DND-41 (cell line): ENCODE measurements at regions not wholly inside any gene's neighbourhood (a gene's known extent, or its start where the extent isn't known, plus 50 kb on each side); places are given as distances from the start of the nearest gene placed in this dataset.

ENCODE experiments used
- ATAC-seq: fragments of 200-7000 bp; cut with Tn5 transposase; 3 replicates; pipeline ENCODE4 v1.9.1; 2021; ENCODE audit warnings: low read depth; ENCODE audit not compliant: insufficient read depth
- DNase-seq: peaks from one replicate; pipeline ENCODE4 v3.0.0-alpha.2; 2020
- H2AFZ ChIP-seq: 2 replicates; pipeline ENCODE4 v1.6.0; 2012; ENCODE audit warnings: low read depth, low read length
- H3K27ac ChIP-seq: 2 replicates; pipeline ENCODE4 v1.5.1; 2012; ENCODE audit warnings: low read length, inconsistent platforms
- H3K27me3 ChIP-seq: fragments of 200-600 bp; sonication (generic); 2 replicates; pipeline ENCODE4 v1.6.0; 2012; ENCODE audit warnings: low read length, mild to moderate bottlenecking, inconsistent platforms; ENCODE audit not compliant: insufficient read depth, poor library complexity
- H3K36me3 ChIP-seq: 2 replicates; pipeline ENCODE4 v1.5.1; 2012; ENCODE audit warnings: low read length, inconsistent platforms; ENCODE audit not compliant: insufficient read depth
- H3K4me1 ChIP-seq: 2 replicates; pipeline ENCODE4 v1.5.1; 2012; ENCODE audit warnings: mild to moderate bottlenecking, low read length; ENCODE audit not compliant: insufficient read depth
- H3K4me2 ChIP-seq: 2 replicates; pipeline ENCODE4 v1.6.0; 2012; ENCODE audit warnings: mild to moderate bottlenecking, moderate library complexity, low read length, inconsistent platforms; ENCODE audit not compliant: insufficient read depth
- H3K4me3 ChIP-seq, 2 experiments: fragments of 200-600 bp in 1 of 2; shearing (Covaris generic) in 1 of 2; 2 replicates each; pipeline ENCODE4 v1.5.1; 2012 to 2016; ENCODE audit warnings: inconsistent platforms in 2 of 2, low read length in 2 of 2, mild to moderate bottlenecking in 2 of 2, low read depth in 1 of 2, moderate library complexity in 1 of 2
- H3K79me2 ChIP-seq: 2 replicates; pipeline ENCODE4 v1.6.0; 2012; ENCODE audit warnings: low read length, inconsistent platforms; ENCODE audit not compliant: insufficient read depth
- H3K9ac ChIP-seq: 2 replicates; pipeline ENCODE4 v1.6.0; 2012; ENCODE audit warnings: low read depth, mild to moderate bottlenecking, inconsistent platforms, low read length, moderate library complexity
- H3K9me3 ChIP-seq: 2 replicates; pipeline ENCODE4 v1.5.1; 2012; ENCODE audit warnings: low read length, moderate library complexity, mild to moderate bottlenecking, inconsistent platforms; ENCODE audit not compliant: insufficient read depth, severe bottlenecking
- H4K20me1 ChIP-seq: 2 replicates; pipeline ENCODE4 v1.6.0; 2012; ENCODE audit warnings: low read length; ENCODE audit not compliant: insufficient read depth
- CTCF ChIP-seq: IDR thresholded peaks from 2 replicates; pipeline ENCODE4 v1.5.1; 2012; ENCODE audit warnings: borderline replicate concordance, low read length, moderate library complexity, mild to moderate bottlenecking; ENCODE audit not compliant: poor library complexity, severe bottlenecking; ENCODE audit errors: extremely low read depth
- EZH2 ChIP-seq: IDR thresholded peaks from 3 replicates; pipeline ENCODE4 v1.6.1; 2012; ENCODE audit warnings: borderline replicate concordance, low read depth, mild to moderate bottlenecking, moderate library complexity, low read length, inconsistent platforms; ENCODE audit not compliant: severe bottlenecking

GRCh38 chr1:29880556-29880955 is 644.2 kb downstream of the PTPRU start:
- DNase-seq = no peak
- H3K36me3 ChIP-seq = no peaks in the 10 kb centered on the region
- ATAC-seq = no peak
- TF ChIP-seq EZH2 (no peak), CTCF (no peak)
- H3K27ac ChIP-seq = no peak overlapping the region
- H3K9ac ChIP-seq = no peak overlapping the region
- no peaks in the 10 kb centered on the region for H3K79me2 ChIP-seq
- H3K27me3 ChIP-seq = peaks cover 2% of the 10 kb centered on the region
- no peak overlapping the region for H3K4me2 ChIP-seq
- no peak overlapping the region for H3K4me3 ChIP-seq
- no peak overlapping the region for H2AFZ ChIP-seq
- no peaks in the 10 kb centered on the region for H3K9me3 ChIP-seq
- H4K20me1 ChIP-seq = no peaks in the 10 kb centered on the region
- no peaks in the 10 kb centered on the region for H3K4me1 ChIP-seq

- peaks cover 2% of the 10 kb centered on the region for H3K27me3 ChIP-seq
- ATAC-seq (no peak), DNase-seq (no peak)
- no peaks in the 10 kb centered on the region for H3K4me1 ChIP-seq
- no peak overlapping the region for H3K4me3 ChIP-seq
- H3K4me2 ChIP-seq = no peak overlapping the region
- no peaks in the 10 kb centered on the region for H3K79me2 ChIP-seq
- no peaks in the 10 kb centered on the region for H3K9me3 ChIP-seq
- no peak for TF ChIP-seq CTCF
- TF ChIP-seq EZH2 = no peak
- H2AFZ ChIP-seq = no peak overlapping the region
- H4K20me1 ChIP-seq = no peaks in the 10 kb centered on the region
- no peak overlapping the region for H3K27ac ChIP-seq
- no peak overlapping the region for H3K9ac ChIP-seq
- no peaks in the 10 kb centered on the region for H3K36me3 ChIP-seq
Measured at GRCh38 chr1:29879217-29879616, 642.9 kb downstream of the PTPRU start.

GRCh38 chr1:29878501-29878900 is 642.2 kb downstream of the PTPRU start:
- Histone ChIP-seq H3K27ac (no peak overlapping the region), H3K4me3 (no peak overlapping the region), H3K9me3 (no peaks in the 10 kb centered on the region), H3K36me3 (no peaks in the 10 kb centered on the region), H3K4me2 (no peak overlapping the region), H3K27me3 (peaks cover 2% of the 10 kb centered on the region), H3K79me2 (no peaks in the 10 kb centered on the region), H4K20me1 (no peaks in the 10 kb centered on the region), H3K9ac (no peak overlapping the region), H2AFZ (no peak overlapping the region), H3K4me1 (no peaks in the 10 kb centered on the region)
- DNase-seq (no peak), ATAC-seq (no peak)
- no peak for TF ChIP-seq CTCF
- no peak for TF ChIP-seq EZH2

GRCh38 chr1:29876902-29877301 is 640.6 kb downstream of the PTPRU start:
- Histone ChIP-seq H4K20me1 (no peaks in the 10 kb centered on the region), H3K27me3 (peaks cover 2% of the 10 kb centered on the region), H3K9me3 (no peaks in the 10 kb centered on the region), H3K4me1 (no peaks in the 10 kb centered on the region), H3K79me2 (no peaks in the 10 kb centered on the region), H2AFZ (no peak overlapping the region), H3K36me3 (no peaks in the 10 kb centered on the region), H3K27ac (no peak overlapping the region), H3K4me2 (no peak overlapping the region), H3K9ac (no peak overlapping the region), H3K4me3 (no peak overlapping the region)
- DNase-seq = no peak
- no peak; the same call in 2 of the 3 replicates for ATAC-seq
- no peak for TF ChIP-seq CTCF
- no peak for TF ChIP-seq EZH2
